GM19452 (cell line): ENCODE measurements at regions not wholly inside any gene's neighbourhood (a gene's known extent, or its start where the extent isn't known, plus 50 kb on each side); places are given as distances from the start of the nearest gene placed in this dataset.
"Not testable (repeated sequence)": the region's sequence is repeated elsewhere in the genome, so short reads cannot be mapped to it uniquely, and the experiment has no call there.

Experiments
- ATAC-seq: cut with Tn5 transposase; IDR thresholded peaks from one replicate; pipeline ENCODE4 v1.9.1; 2021; ENCODE audit not compliant: unreplicated experiment

DNA sequence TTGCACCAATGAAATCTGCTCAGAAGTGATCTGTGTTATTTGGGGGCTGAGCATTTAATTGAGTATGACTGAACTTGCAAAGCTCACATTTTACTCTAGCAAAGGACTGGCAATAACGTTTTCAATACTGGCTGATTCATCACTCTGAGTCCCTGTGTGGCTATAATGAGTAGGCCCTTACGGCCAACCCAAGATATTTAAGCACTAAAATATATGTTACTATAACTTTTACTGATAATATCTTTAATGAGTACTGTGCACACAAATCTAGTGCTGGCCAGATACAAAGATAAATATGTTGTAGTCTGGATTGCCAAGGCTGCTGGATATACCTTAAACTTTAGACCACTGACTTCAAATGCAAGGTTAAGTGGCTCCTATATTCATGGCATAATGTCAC, 436.4 kb upstream of the KCNMB2 start:
- ATAC-seq: no peak

DNA sequence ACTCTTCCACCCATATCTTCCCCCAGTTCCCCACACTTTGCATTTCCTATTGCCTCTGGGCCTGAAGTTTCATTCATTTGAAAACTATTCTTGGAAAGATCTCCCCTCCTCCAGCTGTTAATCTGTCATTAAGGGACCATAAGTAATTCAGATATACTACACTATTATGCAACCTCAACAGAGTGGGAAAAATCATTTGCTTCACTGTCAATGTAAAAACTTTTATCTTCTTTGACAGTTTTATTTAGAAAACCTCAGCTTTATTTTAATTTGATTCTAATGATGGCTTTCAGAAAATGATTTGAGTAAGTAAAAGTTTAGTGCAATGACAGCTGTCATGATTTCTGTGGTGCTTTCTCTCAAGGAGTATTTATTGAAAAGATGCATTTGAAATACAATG, 435.3 kb upstream of the KCNMB2 start:
- no peak for ATAC-seq

DNA sequence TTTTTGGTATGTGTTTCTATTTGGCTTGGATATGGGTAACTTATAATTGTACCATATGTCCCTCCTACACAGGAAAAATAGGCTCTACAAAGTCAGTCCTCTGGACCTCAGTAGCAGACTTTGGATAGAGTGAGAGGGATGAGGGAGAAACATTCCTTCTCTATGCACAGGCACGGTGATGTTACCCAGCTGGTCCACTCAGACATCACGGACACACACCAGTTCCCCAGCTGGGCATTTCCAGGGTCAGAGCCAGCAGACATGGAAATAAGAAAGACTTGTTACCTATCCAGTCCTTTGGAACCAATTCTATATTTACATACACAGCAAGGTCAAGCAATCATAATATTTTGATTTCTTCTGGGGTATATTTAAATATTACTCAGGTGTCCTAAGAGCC, 433.1 kb upstream of the KCNMB2 start:
- ATAC-seq: no peak

DNA sequence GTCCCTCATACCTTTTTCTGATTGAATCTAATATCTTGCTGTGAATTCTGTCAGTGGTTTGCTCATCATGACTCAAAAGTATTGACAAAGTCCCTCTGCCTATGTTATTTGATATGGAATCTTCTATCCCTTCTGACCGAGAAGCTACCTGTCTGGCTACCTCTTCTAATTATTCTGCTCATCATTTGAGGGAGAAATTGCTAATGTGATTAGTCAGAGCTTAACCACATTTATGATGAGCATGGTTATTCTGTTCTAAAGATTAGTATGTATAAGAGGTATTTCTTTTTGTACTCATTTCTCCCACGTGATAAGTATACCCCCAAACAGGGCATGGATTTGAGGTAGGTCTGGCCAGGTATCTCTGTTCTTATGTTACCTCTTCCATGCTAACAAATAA, 428.4 kb upstream of the KCNMB2 start:
- no peak for ATAC-seq

DNA sequence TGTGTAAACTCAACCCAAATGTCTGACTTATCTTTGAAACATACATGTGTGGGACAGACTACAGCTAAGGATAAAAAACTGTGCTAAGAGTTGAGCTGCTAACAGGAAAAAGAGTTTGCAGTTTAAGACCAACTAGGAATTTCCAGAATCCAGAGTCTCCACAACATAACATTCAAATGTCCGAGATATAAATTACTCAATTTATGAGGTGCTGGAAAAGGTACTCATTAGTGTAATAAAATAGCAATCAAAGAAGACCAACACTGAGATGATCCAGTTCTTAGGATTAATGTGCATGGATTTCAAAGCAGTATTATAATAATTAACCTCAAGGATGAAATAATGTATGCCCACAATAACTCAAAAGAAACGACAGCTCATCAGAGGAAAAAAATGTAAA, 426.5 kb upstream of the KCNMB2 start:
- ATAC-seq: no peak

DNA sequence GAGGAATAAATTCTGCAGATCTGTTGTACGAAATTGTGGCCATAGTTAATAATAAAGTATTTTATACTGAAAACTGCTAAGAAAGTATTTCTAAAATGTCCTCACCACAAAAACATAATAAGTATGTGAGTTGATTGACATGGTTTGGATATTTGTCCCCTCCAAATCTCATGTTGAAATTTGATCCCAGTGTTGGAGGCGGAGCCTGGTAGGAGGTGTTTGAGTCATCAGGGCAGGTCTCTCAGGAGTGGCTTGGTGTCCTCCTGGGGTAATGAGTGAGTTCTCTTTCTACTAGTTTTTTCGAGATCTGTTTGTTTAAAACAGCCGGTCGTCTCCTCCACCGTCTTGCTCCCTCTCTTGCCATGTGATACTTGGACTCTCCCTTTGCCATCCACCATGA, 424.1 kb upstream of the KCNMB2 start:
- ATAC-seq: no peak

DNA sequence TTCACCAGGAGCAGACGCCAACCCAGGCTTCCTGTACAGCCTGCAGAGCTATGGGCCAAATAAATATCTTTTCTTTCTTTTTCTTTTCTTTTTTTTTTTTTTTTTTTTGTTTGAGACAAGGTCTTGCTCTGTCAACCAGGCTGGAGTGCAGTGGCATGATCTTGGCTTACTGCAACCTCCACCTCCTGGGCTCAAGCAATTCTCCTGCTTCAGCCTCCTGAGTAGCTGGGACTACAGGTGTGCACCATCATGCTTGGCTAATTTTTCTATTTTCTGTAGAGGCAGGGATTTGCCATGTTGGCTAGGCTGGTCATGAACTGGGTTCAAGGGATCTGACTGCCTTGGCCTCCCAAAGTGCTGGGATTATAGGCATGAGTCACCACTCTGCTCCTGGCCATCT, 423.7 kb upstream of the KCNMB2 start:
- ATAC-seq: not testable (repeated sequence)

DNA sequence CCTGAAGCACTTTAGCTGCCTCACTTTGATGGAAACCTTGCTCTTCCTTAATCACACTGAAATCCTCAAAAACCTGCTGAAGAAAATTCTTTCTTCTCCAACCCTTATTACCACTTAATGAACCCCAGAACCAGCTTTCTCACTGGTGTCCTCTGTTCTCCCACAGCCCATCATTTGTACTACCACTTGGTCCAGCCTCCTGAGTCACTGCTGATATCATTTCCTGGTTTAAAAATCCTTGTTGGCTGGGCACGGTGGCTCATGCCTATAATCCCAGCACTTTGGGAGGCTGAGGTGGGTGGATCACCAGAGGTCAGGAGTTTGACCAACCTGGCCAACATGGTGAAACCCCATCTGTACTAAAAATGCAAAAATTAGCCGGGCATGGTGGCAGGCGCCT, 418.6 kb upstream of the KCNMB2 start:
- no peak for ATAC-seq

DNA sequence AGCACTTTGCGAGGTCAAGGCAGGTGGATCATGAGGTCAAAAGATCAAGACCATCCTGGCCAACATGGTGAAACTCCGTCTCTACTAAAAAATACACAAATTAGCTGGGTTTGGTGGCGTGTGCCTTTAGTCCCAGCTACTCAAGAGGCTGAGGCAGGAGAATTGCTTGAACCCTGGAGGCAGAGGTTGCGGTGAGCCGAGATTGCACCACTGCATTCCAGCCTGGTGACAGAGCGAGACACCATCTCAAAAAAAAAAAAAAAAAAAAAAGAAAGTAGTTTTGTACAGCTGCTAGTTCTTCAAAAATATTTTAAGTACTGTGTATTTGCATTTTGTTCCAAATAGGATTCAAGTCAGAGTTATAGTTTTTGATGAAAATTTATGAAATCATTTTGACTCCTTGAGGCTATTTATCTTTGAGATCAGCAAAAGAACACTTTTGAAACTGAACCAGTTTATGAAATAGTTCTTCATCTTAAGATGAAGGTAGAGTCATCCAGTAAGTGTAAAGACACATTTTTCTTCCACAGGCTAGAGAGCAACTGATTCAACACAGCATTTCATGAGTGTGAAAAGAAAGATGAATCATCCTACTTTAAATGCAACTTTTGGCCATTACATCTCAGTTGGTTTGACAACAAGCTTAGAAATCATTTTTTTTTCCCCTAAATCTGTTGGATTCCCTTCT, 416.5 kb upstream of the KCNMB2 start:
- not testable (repeated sequence) for ATAC-seq

DNA sequence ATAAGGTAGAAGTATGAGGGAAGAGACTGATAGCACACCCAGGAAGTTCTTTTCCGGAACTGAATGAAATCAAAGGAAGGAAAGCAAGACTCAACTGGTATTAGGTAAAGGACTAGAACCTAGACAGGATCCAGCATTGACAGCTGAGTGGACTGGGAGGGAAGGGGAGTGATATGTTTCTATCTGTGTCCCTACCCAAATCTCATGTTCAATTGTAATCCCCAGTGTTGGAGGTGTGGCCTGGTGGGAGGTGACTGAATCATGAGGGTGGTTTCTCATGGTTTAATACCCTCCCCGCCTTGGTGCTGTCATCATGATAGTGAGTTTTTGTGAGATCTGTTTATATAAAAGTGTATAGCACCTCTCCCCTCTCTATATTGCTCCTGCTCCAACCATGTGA, 415.9 kb upstream of the KCNMB2 start:
- ATAC-seq: no peak

DNA sequence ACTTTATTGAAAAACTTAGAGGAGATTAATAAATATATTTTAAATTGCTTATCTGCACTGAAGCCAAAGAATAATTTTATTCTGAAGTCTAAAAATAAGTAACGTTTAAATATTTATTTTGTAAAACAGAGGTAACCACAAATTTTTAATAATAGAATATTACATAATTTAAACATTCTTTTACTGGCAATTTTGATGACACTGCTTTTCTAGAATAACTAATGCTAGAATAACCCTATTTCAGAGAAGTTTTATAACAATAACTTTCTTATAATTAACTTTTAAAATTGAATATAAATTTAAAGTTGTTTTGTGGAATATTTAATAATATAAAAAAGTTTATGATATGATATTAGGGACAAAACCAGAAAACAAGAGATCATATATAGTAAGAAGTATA, 409.6 kb upstream of the KCNMB2 start:
- ATAC-seq: no peak

DNA sequence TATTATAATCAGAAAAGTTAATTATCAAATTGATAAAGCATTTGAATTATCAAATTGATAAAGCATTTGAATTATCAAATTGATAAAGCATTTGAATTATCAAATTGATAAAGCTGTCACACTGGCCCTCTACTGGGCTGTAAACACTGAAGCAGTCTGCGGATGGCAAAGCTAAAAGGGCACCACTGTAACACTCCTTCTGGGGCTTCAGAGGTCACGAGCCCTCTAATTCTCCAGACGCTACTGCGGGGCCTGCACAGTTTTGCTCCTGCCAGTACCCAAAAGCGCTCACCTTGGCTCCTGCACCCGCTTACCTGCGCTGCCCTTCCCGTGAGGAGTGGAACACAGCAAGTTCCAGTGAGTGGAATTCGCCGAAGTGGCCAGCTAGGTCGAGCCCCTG, 409.0 kb upstream of the KCNMB2 start:
- no peak for ATAC-seq

DNA sequence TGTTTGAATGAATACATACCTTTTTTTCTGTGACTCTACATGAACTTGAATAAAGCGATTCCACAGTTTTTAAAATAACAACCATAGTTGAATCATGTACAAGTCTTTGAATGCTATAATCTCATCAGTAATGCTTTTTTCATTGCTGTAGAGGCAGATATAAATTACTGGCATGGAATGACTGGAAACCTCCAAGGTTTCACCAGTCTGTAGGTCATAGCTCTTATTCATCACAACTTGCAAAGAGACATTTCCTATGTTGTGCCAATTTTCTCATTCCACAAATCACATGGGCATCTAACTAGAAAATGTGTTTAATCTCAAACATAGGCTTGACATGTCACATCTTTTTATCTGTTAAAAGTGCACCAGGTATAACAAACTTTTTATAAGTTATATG, 407.1 kb upstream of the KCNMB2 start:
- ATAC-seq: no peak

DNA sequence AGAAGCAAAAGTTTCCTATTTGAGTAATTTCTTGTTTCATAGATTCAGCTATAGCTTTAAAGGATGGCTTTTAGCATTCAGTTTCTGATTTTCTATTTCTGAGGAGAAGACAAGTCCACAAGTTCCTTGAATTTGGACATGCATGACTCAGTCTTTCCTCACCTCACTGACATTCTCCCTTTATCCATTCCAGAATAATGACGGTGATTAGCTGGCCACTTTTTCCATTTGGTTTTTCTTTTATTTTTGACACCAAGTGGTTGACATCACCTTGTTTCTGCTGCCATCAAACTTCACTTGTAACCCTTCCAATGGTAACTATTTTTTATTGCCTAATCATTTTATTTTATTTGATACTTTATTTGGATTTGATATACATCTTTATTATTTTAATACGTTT, 404.4 kb upstream of the KCNMB2 start:
- no peak for ATAC-seq

DNA sequence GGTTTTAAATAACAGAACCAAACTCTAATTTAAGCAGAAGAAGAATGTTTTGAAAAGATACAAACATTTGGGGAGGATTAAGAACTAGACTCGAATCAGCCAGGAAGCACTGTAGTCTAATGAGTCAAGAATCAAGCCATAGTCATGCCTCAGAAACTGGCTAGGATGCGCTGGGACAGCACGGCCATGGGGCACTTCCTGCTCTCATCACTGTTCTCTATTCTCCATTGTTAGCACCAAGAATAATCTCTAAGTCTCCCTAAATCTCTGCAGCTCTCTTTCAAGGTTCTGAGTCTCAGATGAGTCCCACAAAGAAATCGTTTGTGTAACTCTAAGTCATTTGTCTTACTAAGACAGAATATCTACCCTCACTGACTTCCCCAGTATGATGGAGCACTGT, 399.0 kb upstream of the KCNMB2 start:
- ATAC-seq: no peak

DNA sequence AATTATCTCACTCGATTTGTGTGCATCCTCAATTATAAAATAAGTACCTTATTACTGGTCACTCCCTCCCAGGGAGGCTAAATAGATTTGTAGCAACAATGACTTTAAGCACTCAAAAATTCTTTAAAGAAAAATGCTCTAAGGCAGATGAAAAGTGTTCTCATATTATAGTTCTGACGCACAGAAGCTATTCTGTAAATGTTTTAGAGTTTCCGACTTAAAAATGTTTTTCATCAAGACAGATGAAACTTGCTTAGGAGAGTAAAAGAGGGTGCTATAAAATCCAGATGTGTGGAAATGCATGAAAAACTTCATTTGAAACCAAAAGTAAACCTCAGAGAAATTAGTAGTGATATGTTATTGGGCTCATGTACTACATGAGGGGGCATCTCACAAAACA, 398.4 kb upstream of the KCNMB2 start:
- no peak for ATAC-seq

DNA sequence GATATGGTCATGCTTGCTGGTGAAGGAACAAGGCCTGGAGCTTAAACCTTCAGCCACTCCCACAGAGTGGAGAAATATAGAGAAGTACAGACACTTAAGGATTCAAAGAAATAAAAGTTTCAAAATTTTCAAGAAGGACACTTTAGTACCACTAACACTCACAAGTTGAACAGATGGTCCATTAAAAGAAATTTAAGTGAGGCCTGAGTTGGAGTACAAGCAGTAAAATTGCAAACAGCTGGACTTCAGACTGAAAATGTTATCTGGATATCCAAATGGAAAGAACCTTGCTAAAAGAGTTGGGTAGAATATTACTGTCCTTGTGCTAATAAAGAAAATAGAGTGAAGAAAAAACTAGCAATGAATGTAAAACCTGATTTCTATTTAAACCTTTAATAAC, 397.1 kb upstream of the KCNMB2 start:
- no peak for ATAC-seq

DNA sequence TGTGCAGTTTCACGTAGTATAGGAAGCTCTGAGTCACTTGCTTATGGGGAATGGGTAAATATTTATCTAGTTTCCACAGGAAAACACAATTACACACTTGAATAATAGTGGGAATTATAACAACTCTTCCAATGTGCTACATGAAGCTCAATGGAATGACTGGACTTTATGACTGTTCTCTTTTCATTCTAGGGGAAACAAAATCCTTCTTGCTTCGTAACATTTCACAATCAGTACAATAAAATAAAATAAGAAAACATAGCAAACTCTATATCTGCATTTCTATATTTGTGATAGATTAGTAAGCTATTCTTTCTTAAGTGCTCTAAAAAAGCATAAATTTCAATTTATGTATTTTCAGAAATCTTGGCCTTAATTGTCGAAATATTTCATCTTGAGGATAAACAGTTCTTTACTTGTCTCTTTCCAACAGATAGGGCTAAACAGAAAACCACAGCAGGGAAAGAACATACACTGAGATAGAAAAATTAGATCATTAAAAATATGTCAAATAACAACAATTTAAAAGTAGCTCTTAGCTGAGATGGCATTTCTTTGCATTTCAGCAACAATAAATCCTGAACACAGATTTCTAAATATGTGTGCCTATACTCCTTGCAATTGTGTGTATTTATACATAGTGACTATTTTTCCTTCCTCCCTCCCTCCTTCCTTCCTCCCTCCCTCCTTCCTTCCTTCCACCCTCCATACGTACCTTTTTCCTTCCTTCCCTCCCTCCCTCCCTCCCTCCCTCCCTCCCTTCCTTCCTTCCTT, 395.5 kb upstream of the KCNMB2 start:
- ATAC-seq: no peak

DNA sequence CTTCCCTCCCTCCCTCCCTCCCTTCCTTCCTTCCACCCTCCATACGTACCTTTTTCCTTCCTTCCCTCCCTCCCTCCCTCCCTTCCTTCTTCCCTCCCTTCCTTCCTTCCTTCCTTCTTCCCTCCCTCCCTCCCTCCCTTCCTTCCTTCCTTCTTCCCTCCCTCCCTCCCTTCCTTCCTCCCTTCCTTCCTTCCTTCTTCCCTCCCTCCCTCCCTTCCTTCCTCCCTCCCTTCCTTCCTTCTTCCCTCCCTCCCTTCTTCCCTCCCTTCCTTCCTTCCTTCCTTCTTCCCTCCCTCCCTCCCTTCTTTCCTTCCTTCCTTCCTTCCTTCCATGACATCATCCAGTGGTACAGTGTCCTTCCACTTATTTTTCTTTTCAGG, 394.9 kb upstream of the KCNMB2 start:
- not testable (repeated sequence) for ATAC-seq

DNA sequence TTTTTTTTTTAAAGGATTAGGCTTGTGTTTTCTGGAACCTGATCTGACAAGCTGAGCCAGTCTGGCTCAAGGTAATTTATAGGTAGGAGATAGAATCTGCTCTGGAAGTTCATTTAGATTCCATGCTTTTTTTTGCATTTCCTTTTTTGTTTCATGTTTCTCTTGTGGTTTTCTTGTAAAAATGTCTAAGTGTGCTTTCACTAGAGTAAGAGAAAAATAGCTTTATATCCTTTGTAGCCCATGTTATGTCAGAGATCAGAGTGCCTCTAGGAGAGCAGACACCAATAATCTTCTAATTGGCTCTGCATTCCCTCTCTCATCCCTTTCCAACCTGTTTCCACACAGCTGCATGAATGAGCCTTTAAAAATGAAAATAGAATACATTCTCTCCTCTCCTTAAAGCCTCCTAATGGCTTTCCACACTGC, 389.8 kb upstream of the KCNMB2 start:
- no peak for ATAC-seq

DNA sequence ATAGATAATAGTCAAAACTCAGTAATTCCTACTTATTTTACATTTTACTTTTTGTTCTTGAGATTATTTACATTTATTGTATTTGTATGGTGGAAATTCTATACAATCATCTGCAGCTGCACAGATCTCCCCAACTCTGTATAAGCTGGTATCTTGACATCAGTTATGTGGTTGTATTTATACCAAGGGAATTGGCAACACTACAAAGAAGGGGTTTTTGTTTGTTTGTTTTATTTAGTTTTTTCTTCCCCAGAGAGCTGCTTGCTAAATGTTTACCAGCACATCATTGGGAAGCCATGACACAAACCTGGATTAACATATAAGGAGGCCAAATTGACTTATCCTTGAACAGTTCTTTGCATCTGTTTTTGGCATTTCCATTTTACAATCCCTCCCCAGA, 389.2 kb upstream of the KCNMB2 start:
- ATAC-seq: no peak

DNA sequence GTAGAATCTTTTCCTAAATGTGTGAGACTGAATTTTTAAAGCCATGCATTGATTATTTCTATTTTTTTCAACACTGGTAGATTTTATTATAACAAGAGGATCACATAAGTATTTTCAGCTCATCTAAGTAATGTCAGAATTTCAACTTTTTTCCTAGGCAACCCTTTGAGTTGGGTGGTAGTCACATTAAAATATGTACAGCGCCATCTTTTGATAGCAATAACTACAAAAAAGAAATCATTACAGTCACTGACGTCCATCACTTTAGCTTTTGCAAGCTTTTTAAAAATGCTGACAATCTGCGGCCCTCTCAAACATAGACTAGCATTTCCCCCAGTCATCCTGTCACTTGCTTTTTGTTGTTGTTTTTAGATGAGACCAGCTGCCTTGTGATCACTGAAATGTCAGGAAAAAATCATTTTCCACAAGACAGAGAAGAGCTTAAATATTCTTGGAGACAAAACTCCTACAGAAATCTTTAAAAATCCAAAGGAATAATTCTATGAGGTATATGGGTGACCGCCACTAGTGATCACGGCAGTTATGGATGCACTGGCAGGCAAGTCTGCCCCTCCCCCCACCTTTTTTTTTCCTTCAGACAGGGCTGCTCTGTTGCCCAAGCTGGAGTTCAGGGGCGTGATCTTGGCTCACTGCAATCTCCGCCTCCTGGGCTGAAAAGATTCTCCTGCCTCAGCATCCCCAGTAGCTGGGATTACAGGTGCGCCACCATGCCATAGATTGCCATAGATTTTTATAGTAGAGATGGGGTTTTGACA, 384.0 kb upstream of the KCNMB2 start:
- no peak for ATAC-seq
